ENCODE measurements at regions not wholly inside any gene's neighbourhood (a gene's known extent, or its start where the extent isn't known, plus 50 kb on each side); places are given as distances from the start of the nearest gene placed in this dataset.

DNA sequence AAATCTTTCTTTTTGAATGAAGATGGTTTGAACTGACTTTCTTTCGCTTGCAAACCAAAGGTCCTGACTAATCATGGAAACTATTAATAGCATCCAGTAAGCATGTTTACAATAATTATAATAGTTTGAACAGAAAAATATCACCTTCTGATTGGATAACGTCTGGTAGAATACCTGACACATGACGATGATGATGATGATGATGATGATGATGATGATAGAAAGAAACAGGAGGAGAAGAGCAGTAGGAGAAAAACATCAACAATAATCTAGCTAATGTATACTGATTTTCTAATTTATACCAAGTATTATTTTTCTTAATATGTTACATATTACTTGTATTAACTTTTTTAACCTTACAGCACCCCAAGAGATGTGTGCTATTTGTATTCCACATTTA, 157.5 kb upstream of the SPRY2 start:
- TF ChIP-seq POLR2AphosphoS5 (IDR thresholded peaks at IDR 0.05; ENCODE audit: borderline replicate concordance, low read depth, low read length) (no peak), EZH2 (IDR thresholded peaks at IDR 0.05) (no peak)

Data from SK-N-MC (cell line).